ENCODE measurements at regions not wholly inside any gene's neighbourhood (a gene's known extent, or its start where the extent isn't known, plus 50 kb on each side); places are given as distances from the start of the nearest gene placed in this dataset.
A peak's percentile ranks its signal among the peaks of the same experiment; 100 is the strongest.

DNA sequence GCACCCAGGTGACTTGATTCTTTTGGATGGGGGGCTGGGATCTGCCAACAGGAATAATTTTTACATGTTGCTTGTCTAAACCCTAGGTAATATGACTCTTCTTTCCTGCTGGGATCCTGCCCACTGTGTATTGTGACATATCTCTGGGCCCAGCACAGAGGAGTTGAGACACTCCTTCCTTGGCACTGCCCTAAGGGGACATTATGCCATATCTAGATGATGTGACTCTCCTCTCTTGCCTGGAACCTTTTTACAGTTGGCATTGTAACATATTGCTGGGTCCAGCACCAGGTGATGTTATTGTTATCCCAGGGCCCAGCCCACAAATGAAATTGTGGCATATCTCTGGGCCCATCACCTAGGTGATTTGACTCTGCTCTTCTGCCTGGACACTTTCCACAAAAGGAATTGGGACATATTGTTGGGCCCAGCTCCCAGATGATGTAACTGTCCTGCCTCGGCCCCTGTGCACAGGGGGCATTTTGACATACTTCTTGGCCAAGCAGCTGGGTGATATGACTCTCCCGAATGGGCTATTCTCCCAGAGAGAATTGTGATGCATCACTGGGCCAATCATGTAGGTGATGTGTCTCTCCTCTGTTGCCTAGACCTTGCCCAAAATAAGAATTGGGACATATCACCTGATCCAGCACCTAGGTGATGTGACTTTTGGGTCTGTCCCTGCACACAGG, 1837.7 kb downstream of the TP53TG3F start:
- no peak for DNase-seq

DNA sequence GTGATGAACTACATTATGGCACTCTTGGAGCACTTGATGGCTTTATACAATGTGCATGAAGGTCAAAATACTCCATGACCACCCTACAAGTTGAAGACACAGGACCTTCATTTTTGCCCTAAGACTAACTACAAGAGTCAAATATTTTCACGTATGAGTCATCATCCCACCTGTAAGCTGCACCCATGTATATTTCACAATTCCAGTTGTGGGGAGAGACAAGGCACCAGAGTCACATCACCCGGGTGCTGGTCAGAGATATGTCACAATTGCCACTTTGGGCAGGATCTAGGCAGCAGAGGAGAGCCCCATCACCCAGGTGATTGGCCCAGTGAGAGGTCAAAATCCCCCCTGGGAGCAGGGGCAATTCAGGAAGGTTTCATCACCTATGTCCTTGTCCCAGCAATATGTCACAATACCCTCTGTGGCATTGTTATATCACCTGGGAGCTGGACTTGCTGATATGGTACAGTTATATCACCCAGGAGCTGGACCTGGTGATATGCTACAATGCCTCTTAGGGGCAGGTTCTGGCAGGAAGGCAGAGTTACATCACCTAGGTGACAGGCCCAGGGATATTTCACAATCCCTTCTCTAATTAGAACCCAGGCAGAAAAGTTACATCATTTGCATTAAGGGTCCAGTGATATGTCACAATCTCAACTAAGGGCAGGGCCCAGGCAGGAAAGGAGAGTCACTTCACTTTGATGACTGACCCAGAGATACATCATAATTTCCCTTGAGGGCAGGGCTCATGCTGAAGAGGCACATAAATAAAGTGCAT, 1839.2 kb downstream of the TP53TG3F start:
- no peak for DNase-seq

- no peak for DNase-seq
Observed at GRCh38 chr16:35302859-35303258, 1843.4 kb downstream of the TP53TG3F start.

DNA sequence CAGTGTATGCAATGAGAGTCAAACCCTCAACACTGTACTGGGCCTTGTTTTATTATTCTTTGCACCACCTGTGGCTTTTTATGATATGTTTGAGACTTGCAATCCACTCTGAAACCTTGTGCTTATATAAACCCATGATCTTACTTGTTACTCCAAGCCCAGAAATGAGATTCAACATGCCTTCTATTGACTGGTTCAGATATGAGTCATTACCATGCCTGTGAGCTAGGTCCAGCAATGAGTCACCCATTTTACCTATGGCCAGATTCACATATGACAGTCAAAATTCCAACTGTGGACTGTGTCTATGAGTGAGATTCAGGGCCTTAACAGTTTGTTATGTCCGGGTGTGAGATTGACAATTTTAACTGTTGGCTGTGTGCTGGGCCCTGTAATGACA, 1846.1 kb downstream of the TP53TG3F start:
- DNase-seq = no peak

GRCh38 chr16:35306915-35307314, 1847.5 kb downstream of the TP53TG3F start:
- DNase-seq = no peak

GRCh38 chr16:35308674-35309073, 1849.3 kb downstream of the TP53TG3F start:
- no peak for DNase-seq

GRCh38 chr16:35310999-35311398, 1851.6 kb downstream of the TP53TG3F start:
- no peak for DNase-seq

- DNase-seq = no peak
Observed at GRCh38 chr16:35311475-35311874, 1852.1 kb downstream of the TP53TG3F start.

DNA sequence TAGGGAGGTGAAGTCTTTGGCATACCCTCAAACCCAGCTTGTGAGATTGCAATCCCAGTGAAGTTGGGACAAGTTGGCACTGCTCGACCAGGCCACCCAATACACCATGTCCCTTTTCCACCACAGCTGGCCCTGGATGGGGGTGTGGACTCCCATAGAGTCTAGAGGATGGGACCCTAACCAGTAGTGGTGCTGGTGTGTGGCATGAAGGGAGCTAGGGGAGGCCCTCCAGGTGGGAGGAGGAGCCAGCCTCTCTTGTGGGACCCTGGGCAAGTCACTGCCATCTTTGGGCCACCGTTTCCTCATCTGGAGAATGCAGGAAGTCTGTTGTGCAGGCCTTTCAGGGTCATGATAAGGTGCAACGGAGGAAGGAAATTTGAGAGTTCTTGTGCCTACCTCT, 1854.9 kb downstream of the TP53TG3F start:
- no peak for DNase-seq

GRCh38 chr16:35319536-35320192, 1860.3 kb downstream of the TP53TG3F start:
- DNase-seq = peak in 3 of 14 donors; percentile 3 to 20 (median 16)

DNA sequence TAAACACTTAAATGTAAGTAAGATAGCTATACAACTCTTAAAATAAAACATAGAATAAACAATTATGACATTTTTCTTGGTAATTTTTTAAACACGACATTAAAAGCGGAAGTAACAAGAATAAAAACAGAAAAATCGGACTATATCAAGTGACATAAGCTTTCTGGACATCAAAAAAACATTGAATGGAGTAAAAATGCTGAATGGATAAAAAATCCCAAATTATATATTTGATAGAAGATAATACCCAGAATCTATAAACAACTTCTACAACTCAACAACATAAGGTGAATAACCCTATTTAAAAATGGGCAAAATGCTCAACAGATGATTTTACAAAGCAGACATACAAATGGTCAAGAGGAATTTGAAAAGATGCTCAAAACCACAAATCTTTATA, 1866.5 kb downstream of the TP53TG3F start:
- DNase-seq = no peak

- DNase-seq = no peak
Observed at GRCh38 chr16:35339337-35339736, 1879.9 kb downstream of the TP53TG3F start.

DNA sequence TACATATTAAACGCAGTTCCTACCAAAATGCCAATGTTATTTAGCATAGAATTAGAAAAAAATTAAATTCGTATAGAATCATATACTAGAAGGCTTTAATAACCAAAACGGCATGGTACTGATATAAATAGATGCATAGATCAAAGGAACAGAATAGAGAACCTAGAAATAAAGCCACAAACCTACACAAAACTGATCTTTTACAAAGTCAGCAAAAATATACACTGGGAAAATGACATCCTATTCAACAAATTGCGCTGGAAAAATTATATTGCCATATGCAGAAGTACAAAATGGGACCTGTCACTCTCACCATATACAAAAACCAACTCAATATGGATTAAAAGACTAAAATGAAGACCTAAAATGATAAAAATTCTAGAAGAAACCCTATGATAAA, 1882.6 kb downstream of the TP53TG3F start:
- DNase-seq = no peak

DNA sequence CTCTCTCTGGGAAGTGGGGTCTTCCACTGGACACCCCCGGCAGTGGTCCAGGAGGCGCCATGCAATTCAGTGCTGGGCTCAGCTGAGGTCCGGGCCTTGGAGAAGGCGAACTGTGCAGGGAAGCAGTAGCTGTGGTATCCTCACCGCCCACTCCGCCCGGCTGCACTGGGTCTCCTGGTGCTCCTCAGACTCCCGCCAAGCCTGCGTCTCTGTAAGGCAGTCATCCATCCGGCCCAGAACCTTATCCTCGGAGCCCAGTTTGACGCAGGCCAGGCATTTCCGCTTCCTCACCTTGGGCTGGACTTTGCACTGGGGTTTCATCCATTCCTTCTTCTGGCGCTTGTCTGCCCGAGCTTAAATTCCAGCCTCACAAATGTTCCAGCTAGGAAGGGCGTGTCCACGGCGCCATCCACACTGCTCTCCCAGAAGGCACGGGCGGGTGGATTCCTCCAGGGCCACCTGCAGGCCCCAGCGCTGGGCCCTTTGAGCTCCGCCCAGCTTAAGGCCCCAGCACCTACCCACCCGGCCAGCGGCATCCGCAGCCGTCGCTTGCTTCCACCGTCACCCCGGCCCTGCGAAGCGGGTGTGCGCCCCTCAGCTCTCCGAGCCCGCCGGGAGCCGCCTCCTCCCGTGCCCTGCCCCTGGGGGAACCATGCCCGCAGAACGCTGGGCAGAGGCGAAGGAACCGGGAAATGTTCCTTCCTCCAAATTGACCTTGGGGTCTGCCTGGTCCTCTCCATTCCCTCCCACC, 1884.8 kb downstream of the TP53TG3F start:
- no peak for DNase-seq

DNA sequence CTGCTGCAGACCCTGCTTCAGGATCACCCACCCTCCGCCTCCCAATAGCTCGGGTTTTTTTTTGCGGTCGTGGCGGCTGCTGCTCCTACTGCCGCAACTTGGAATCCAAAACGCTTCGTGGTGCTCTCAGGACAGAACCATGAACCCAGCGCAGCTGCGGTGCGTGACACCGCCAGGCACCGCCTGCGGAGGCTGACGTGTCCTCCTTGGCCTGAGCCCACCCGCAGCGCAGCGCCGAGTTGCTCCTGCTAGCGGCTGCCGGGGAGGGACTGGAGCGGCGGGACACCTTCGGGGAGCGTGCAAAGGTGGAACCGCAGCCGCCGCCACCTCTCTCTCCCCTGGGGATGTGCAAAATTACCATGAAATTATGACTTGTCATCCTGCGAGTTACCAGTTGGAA, 1893.0 kb downstream of the TP53TG3F start:
- DNase-seq = no peak

- DNase-seq = no peak
Observed at GRCh38 chr16:35363510-35363909, 1904.1 kb downstream of the TP53TG3F start.

DNA sequence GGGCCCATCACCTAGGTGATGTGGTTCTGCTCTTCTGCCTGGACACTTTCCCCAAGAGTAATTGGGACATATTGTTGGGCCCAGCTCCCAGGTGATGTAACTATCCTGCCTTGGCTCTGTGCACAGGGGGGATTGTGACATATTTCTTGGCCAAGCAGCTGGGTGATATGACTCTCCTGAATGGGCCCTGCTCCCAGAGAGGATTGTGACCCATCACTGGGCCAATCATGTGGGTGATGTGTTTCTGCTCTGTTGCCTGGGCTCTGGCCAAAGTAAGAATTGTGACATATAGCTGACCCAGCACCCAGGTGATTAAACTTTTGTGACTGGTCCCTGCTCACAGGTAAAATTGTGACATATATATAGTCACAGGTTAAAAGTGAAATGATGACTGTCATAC, 1904.9 kb downstream of the TP53TG3F start:
- DNase-seq = no peak

DNA sequence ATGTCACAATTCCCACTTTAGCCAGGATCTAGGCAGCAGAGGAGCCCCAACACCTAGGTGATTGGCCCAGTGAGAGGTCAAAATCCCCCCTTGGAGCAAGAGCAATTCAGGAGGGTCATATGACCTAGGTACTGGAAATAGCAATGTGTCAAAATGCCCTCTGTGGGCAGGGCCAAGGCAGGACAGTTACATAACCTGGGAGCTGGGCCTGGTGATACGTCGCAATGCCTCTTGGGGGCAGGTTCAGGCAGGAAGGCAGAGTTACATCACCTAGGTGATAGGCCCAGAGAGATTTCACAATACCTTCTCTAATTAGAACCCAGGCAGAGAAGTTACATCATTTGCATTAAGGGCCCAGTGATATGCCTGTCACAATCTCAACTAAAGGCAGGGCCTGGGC, 1906.3 kb downstream of the TP53TG3F start:
- no peak for DNase-seq

DNA sequence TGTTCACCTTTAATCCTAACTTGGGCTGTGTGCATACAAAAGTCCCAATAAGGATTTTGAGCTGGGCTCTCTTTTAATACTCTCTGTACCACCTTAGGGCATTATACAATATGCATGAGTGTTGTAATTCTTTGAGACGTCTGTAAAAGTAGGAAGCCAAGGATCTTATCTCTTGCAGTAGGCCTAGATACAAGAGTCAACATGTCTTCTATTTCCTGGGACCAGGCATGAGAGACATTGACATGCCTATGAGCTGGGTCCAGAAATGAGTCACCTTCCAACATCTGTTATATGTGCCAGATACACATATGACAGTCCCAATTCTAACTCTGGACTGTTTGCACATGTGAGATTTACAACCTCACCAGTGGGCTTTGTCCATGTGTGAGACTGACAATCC, 1911.2 kb downstream of the TP53TG3F start:
- DNase-seq = no peak

DNA sequence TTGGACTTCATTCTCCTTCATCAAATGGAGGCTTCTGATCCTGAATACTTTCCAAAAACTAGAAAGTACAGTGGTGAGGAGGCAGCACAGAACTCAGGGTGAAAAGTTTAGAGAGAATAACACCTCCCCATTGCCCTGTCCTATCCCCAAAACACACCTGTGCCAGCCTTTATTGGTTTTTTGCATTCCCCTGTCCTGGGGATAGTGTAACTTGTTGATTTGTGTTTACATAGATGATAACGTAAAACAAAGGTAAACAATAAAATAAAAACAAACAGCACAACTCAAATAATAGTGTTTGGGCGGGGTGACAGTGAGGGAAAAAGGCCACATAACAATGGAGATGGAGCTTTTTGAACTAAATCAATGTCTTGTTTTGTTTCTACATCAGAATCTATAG, 1917.7 kb downstream of the TP53TG3F start:
- DNase-seq = no peak

GRCh38 chr16:35386619-35387018, 1927.2 kb downstream of the TP53TG3F start:
- DNase-seq = no peak

DNA sequence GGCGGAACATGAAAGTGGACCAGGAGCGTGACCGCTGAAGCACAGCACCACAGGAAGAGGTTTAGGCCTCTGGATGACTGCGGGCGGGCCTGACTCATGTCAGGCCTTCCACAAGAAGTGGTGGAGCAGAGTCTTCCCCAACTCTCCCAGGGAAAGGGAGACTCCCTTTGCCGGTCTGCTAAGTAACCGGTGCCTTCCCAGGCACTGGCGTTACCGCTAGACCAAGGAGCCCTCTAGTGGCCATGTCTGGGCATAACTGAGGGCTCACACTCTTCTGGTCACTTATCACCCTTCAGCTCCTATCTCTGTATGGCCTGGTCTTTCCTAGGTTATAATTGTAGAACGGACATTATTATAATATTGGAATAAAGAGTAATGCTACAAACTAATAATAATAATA, 1931.9 kb downstream of the TP53TG3F start:
- DNase-seq = peak in 7 of 14 donors; percentile 5 to 33 (median 20)

- DNase-seq = no peak
Observed at GRCh38 chr16:35398180-35398579, 1938.8 kb downstream of the TP53TG3F start.

Measured in C1 segment of cervical spinal cord (tissue), 14 donors.